Vagina (tissue), 2 donors: ENCODE measurements at regions not wholly inside any gene's neighbourhood (a gene's known extent, or its start where the extent isn't known, plus 50 kb on each side); places are given as distances from the start of the nearest gene placed in this dataset.

ENCODE experiments used
- CTCF ChIP-seq, 3 experiments: fragments of 450-650 bp in 2 of 3; fragments of 200-600 bp in 1 of 3; sonication (generic) in 1 of 3; IDR thresholded peaks; one replicate each; pipeline ENCODE4 v1.5.1; 2017 to 2019; ENCODE audit warnings: antibody characterized with exemption in 3 of 3, mild to moderate bottlenecking in 2 of 3, moderate library complexity in 2 of 3
- POLR2A ChIP-seq, 2 donors: fragments of 450-650 bp; IDR thresholded peaks; one replicate each; pipeline ENCODE4 v1.6.1; 2017; ENCODE audit warnings: antibody characterized with exemption in 2 of 2, mild to moderate bottlenecking in 2 of 2, moderate library complexity in 2 of 2

DNA sequence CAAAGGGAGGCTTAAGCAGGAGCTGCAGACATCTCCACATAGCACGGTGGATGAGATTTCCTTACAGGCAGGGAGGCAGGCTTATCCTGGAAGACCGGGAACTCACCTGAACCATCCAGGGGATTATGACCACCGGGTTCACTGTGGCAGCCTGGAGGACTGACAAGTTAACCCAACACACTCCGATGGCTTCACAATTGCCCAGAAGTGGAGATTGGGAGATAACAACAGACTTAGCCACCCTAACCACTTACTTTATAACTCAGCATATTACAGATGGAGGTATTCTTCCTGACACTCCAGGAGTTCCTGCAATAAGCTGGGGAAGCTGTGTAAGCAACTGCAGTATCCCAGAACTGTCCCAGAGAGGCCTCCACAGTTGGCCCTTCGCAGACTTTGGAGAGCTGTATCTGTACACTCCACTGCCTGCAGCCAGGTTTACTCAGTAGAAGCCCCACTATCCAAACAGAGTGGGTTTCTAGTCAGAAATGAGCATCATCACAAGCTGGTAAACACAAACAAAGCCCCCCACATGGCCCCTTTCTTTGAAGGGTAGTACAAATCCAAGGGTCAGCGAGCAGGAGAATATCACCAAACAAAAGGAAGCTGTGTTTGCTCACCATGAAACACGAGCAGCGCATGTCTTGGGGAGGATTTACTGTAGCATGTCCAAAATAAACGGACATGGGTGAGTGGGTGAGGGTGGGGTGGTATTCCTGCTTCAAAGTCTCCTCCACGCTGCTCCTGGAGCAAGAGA is 462.2 kb downstream of the RASEF start:
- TF ChIP-seq CTCF (IDR thresholded peaks at IDR 0.05) (no peak), POLR2A (IDR thresholded peaks at IDR 0.05) (no peak)
